Mesendoderm (in vitro differentiated cells): ENCODE measurements at regions not wholly inside any gene's neighbourhood (a gene's known extent, or its start where the extent isn't known, plus 50 kb on each side); places are given as distances from the start of the nearest gene placed in this dataset.
A peak's percentile ranks its signal among the peaks of the same experiment; 100 is the strongest.

Experiments used
- DNase-seq: peaks from one replicate; pipeline ENCODE4 v3.0.0; 2013
- H2AK5ac ChIP-seq: 2 replicates; pipeline ENCODE4 v1.6.1; 2013; ENCODE audit warnings: low read length, inconsistent platforms
- H2BK120ac ChIP-seq: 2 replicates; pipeline ENCODE4 v1.6.1; 2013; ENCODE audit warnings: low read depth, mild to moderate bottlenecking, low read length, moderate library complexity, mixed read lengths
- H2BK15ac ChIP-seq: replicated peaks from 2 replicates; pipeline ENCODE4 v1.6.1; 2013; ENCODE audit warnings: low read depth, mild to moderate bottlenecking, moderate library complexity
- H2BK5ac ChIP-seq: 2 replicates; pipeline ENCODE4 v1.6.1; 2013; ENCODE audit warnings: low read length, inconsistent platforms
- H3K18ac ChIP-seq: 2 replicates; pipeline ENCODE4 v1.6.1; 2013; ENCODE audit warnings: mild to moderate bottlenecking, low read length, mixed read lengths
- H3K23ac ChIP-seq: one replicate; pipeline ENCODE4 v1.6.1; 2013; ENCODE audit warnings: low read length
- H3K27ac ChIP-seq: 2 replicates; pipeline ENCODE4 v1.5.1; 2013; ENCODE audit warnings: low read depth, mild to moderate bottlenecking, inconsistent platforms, low read length, moderate library complexity
- H3K27me3 ChIP-seq: 2 replicates; pipeline ENCODE4 v1.6.1; 2013; ENCODE audit warnings: low read length, control low read depth, mild to moderate bottlenecking, inconsistent platforms; ENCODE audit not compliant: insufficient read depth, poor library complexity
- H3K36me3 ChIP-seq: 2 replicates; pipeline ENCODE4 v1.6.1; 2013; ENCODE audit warnings: low read length, inconsistent platforms; ENCODE audit not compliant: control insufficient read depth, insufficient read depth
- H3K4ac ChIP-seq: one replicate; pipeline ENCODE4 v1.6.1; 2013; ENCODE audit warnings: low read depth, mild to moderate bottlenecking, low read length, moderate library complexity
- H3K4me1 ChIP-seq: 2 replicates; pipeline ENCODE4 v1.6.1; 2013; ENCODE audit warnings: low read depth, low read length, inconsistent platforms; ENCODE audit not compliant: control insufficient read depth
- H3K4me2 ChIP-seq: 2 replicates; pipeline ENCODE4 v1.6.1; 2013; ENCODE audit warnings: low read length
- H3K4me3 ChIP-seq: 2 replicates; pipeline ENCODE4 v1.5.1; 2013; ENCODE audit warnings: mild to moderate bottlenecking, low read length
- H3K56ac ChIP-seq: one replicate; pipeline ENCODE4 v1.6.1; 2013; ENCODE audit warnings: low read length
- H3K79me1 ChIP-seq: 2 replicates; pipeline ENCODE4 v1.6.1; 2013; ENCODE audit warnings: low read length, inconsistent platforms
- H3K79me2 ChIP-seq: 2 replicates; pipeline ENCODE4 v1.6.1; 2013; ENCODE audit warnings: mild to moderate bottlenecking, low read length; ENCODE audit not compliant: control insufficient read depth, insufficient read depth
- H3K9ac ChIP-seq: 2 replicates; pipeline ENCODE4 v1.6.1; 2013; ENCODE audit warnings: low read length, inconsistent platforms
- H4K5ac ChIP-seq: one replicate; pipeline ENCODE4 v1.6.1; 2013; ENCODE audit warnings: low read length
- H4K8ac ChIP-seq: one replicate; pipeline ENCODE4 v1.6.1; 2013; ENCODE audit warnings: low read depth, mild to moderate bottlenecking, control low read depth, low read length, moderate library complexity
- WGBS: extraction: QIAGEN DNeasy Blood & Tissue Kit; methylation state at CpG from one replicate; pipeline ENCODE4 v1.1.7; 2013; ENCODE audit warnings: low lambda C conversion rate, missing lambda C conversion rate; ENCODE audit not compliant: insufficient coverage; ENCODE audit errors: extremely low coverage; 5-methylcytosine and 5-hydroxymethylcytosine counted together

DNA sequence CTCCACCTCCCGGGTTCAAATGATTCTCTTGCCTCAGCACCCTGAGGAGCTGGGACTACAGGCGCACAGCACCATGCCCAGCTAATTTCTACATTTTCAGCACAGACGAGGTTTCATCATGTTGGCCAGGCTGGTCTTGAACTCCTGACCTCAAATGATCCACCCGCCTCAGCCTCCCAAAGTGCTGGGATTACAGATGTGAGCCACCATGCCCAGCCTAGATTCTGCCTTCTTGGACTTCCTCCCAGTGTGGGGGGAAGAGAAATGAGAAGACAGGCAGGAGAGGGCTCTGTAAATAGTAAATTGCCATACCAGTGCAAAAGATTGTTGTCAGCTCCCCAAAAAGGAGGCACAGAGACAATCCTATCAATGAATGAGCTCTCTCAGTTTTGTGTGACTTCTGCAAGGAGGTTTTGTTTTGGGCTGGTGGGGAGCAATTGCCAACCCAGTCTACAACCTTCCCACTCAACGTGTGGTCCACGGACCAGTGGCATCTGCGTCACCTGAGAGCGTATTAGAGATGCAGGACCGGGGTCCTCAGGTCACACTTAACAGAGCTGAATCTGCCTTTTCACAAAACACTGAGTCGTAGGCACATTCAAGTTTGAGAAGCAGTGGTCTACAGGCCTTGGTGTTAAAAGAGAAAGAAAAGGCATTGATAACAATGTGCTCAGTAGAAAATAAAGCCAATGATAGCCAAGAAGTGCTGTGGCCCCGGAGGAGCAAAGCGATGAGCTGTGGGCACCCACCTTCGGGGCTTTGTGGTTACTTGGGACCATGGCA lies 78.1 kb downstream of the MYCN start:
- Histone ChIP-seq H2BK120ac (no peak overlapping the region), H3K18ac (no peak overlapping the region), H2AK5ac (no peak overlapping the region), H3K4me1 (no peaks in the 10 kb centered on the region), H3K9ac (no peak overlapping the region), H3K4me3 (no peak overlapping the region), H3K79me2 (no peaks in the 10 kb centered on the region), H3K4me2 (no peak overlapping the region), H3K36me3 (no peaks in the 10 kb centered on the region), H3K27me3 (no peaks in the 10 kb centered on the region), H3K4ac (no peak overlapping the region), H4K8ac (no peak overlapping the region), H4K5ac (no peak overlapping the region), H3K27ac (no peak overlapping the region), H3K79me1 (no peaks in the 10 kb centered on the region), H2BK5ac (no peak overlapping the region), H3K56ac (no peak overlapping the region), H3K23ac (no peak overlapping the region), H2BK15ac (peak overlapping the region; percentile 21)
- DNase-seq: no peak
- no CpG with 5 or more reads among the region's 13 CpGs for WGBS

DNA sequence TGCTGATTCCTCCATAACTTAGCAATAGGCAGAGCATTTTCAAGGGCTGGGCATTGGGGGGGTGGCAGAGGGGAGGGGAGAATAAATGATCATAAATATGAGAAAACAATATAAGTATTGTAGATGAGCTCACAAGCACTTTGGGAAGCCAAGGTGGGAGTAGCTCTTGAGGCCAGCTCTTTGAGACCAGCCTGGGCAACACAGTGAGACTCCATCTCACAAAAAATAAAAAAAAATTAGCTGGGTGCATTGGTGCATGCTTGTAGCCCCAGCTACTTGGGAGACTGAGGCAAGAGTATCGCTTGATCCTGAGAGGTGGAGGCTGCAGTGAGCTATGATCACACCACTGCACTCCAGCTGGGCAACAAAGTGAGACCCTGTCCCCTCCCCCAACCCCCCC lies 75.9 kb downstream of the MYCN start:
- Histone ChIP-seq H3K4me3 (no peak overlapping the region), H4K8ac (no peak overlapping the region), H3K4me1 (peaks cover 4% of the 10 kb centered on the region), H2BK120ac (no peak overlapping the region), H3K4me2 (no peak overlapping the region), H3K56ac (no peak overlapping the region), H2BK15ac (no peak overlapping the region), H3K4ac (no peak overlapping the region), H4K5ac (no peak overlapping the region), H3K36me3 (no peaks in the 10 kb centered on the region), H3K79me2 (no peaks in the 10 kb centered on the region), H3K79me1 (no peaks in the 10 kb centered on the region), H2AK5ac (no peak overlapping the region), H2BK5ac (no peak overlapping the region), H3K9ac (no peak overlapping the region), H3K27me3 (no peaks in the 10 kb centered on the region), H3K27ac (no peak overlapping the region), H3K23ac (no peak overlapping the region), H3K18ac (no peak overlapping the region)
- DNase-seq: no peak
- no CpG with 5 or more reads among the region's 1 CpG for WGBS

DNA sequence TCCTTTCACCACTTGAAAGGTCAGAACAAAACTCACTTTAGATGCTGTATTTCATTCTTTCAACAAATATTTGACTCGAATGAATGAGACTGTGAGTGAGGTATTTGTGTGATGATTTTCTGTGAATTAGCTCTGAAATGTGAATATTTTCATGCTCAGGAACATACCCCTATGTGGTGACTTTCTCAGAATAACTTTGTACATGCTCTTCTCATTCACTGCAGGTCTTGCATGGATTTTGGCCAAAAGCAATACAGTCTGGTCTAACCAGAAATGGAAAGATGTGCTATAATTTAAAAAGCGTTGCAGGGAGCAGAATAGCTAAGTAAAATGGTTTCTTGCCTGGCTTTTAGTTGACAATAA lies 75.5 kb downstream of the MYCN start:
- DNase-seq: no peak
- no peak overlapping the region for H3K4ac ChIP-seq
- WGBS: no CpG with 5 or more reads among the region's 2 CpGs
- H2BK120ac ChIP-seq: no peak overlapping the region
- H3K9ac ChIP-seq: no peak overlapping the region
- no peaks in the 10 kb centered on the region for H3K27me3 ChIP-seq
- H3K79me2 ChIP-seq: no peaks in the 10 kb centered on the region
- no peak overlapping the region for H3K27ac ChIP-seq
- H4K5ac ChIP-seq: no peak overlapping the region
- H3K79me1 ChIP-seq: no peaks in the 10 kb centered on the region
- H3K4me1 ChIP-seq: peaks cover 4% of the 10 kb centered on the region
- no peak overlapping the region for H3K18ac ChIP-seq
- H2BK15ac ChIP-seq: no peak overlapping the region
- no peak overlapping the region for H3K4me3 ChIP-seq
- H3K23ac ChIP-seq: no peak overlapping the region
- H2AK5ac ChIP-seq: no peak overlapping the region
- H2BK5ac ChIP-seq: no peak overlapping the region
- no peak overlapping the region for H3K4me2 ChIP-seq
- no peak overlapping the region for H4K8ac ChIP-seq
- no peak overlapping the region for H3K56ac ChIP-seq
- no peaks in the 10 kb centered on the region for H3K36me3 ChIP-seq

DNA sequence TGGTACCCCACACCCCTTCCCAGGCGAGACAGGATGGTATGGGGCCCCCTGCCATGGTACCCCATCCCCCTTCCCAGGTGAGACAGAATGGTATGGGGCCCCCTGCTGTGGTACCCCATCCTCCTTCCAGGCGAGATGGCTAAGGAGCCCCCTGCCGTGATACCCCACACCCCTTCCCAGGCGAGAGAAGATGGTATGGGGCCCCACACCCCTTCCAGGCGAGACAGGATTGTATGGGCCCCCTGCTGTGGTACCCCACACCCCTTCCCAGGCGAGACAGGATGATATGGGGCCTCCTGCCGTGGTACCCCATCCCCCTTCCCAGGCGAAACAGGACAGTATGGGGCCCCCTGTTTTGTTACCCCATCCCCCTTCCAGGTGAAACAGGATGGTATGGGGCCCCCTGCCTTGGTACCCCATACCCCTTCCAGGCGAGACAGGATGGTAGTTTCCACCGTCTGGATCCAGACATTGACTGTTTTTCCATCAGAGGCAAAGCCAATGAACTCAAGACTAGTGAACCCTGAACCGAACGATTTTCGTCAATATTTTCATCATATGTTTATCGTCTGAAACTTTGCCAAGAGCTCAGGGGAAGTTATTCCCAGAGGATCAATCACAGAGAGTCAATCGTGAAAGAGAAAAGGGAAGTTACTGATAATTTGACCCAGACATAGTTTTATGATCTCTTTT lies 75.0 kb downstream of the MYCN start:
- H2AK5ac ChIP-seq: no peak overlapping the region
- no peak overlapping the region for H2BK15ac ChIP-seq
- H3K18ac ChIP-seq: no peak overlapping the region
- no peak overlapping the region for H2BK5ac ChIP-seq
- H3K79me2 ChIP-seq: no peaks in the 10 kb centered on the region
- no CpG with 5 or more reads among the region's 15 CpGs for WGBS
- H2BK120ac ChIP-seq: no peak overlapping the region
- H3K27ac ChIP-seq: no peak overlapping the region
- no peak overlapping the region for H3K9ac ChIP-seq
- no peak overlapping the region for H3K4ac ChIP-seq
- H3K4me1 ChIP-seq: peaks cover 4% of the 10 kb centered on the region
- H4K8ac ChIP-seq: no peak overlapping the region
- no peaks in the 10 kb centered on the region for H3K79me1 ChIP-seq
- DNase-seq: no peak
- H3K4me2 ChIP-seq: no peak overlapping the region
- no peak overlapping the region for H4K5ac ChIP-seq
- H3K56ac ChIP-seq: no peak overlapping the region
- H3K23ac ChIP-seq: no peak overlapping the region
- no peaks in the 10 kb centered on the region for H3K36me3 ChIP-seq
- H3K27me3 ChIP-seq: no peaks in the 10 kb centered on the region
- no peak overlapping the region for H3K4me3 ChIP-seq

DNA sequence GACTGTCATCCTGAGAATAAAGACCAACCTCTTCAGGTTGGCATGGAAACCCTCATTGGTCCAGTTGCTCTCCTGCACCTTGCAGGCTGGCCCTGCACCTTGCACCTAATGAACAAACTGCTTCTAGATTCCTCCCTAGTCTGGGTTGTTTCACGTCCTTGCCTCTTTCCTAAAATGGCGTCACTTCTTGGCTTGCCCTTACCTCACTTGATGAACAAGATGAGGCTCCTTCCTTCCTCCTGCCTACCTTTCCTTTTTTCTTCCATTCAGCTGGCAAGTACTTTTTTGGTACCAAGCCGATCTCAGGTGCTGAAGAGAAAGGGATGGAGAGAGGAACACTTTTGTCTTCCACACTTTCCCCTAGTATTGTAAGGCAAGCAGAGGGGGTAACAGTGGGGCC lies 74.5 kb downstream of the MYCN start:
- Histone ChIP-seq H3K79me1 (no peaks in the 10 kb centered on the region), H3K79me2 (no peaks in the 10 kb centered on the region), H2BK15ac (no peak overlapping the region), H3K4me2 (no peak overlapping the region), H3K36me3 (no peaks in the 10 kb centered on the region), H4K5ac (no peak overlapping the region), H3K9ac (no peak overlapping the region), H3K4me3 (no peak overlapping the region), H2BK5ac (no peak overlapping the region), H3K27me3 (no peaks in the 10 kb centered on the region), H3K56ac (no peak overlapping the region), H3K27ac (no peak overlapping the region), H4K8ac (no peak overlapping the region), H3K4ac (no peak overlapping the region), H3K4me1 (peaks cover 4% of the 10 kb centered on the region), H2BK120ac (no peak overlapping the region), H3K18ac (no peak overlapping the region), H3K23ac (no peak overlapping the region), H2AK5ac (no peak overlapping the region)
- no peak for DNase-seq
- no CpG with 5 or more reads among the region's 3 CpGs for WGBS
